ENCODE measurements at regions not wholly inside any gene's neighbourhood (a gene's known extent, or its start where the extent isn't known, plus 50 kb on each side); places are given as distances from the start of the nearest gene placed in this dataset.

GRCh38 chr5:18051953-18052352 is 417.7 kb downstream of the TAF11L14 start:
- DNase-seq, result no peak

DNA sequence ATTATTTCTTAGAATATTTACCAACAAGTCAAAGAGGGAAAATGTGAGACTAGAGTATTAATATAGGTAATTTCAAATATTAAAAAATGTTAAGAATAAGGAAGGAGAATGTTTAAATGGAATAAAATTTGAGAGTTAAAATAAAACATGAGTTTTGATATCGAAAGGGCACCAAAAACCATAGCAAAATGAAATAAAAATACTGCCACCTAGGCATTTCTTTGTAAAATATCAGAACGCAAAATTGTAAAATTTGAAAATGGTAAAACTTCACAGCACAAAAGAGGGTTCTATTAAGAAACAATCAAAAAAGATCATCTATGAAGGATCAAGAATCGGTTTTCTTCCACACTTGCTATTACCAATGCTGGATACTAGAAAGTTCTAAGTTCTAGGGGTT is 418.3 kb downstream of the TAF11L14 start:
- no peak for DNase-seq

DNA sequence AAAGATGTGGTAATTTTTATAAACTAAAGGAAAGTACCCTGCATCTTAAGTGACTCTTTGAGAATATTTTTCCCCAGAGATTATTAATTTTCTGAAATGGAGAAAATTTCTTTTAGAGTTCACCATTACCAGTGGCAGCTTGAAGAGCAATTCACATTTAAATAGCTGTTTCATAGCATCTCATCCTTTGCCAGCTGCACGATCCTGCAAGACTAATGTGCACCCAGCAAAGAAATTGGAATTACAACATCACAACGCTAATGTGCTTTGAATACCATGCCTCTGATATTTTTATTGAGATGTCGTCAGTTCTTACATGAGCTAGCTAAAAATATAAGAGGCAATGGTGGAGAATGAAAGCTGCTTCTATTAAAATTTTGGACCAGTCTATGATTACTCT is 423.5 kb downstream of the TAF11L14 start:
- no peak for DNase-seq

DNA sequence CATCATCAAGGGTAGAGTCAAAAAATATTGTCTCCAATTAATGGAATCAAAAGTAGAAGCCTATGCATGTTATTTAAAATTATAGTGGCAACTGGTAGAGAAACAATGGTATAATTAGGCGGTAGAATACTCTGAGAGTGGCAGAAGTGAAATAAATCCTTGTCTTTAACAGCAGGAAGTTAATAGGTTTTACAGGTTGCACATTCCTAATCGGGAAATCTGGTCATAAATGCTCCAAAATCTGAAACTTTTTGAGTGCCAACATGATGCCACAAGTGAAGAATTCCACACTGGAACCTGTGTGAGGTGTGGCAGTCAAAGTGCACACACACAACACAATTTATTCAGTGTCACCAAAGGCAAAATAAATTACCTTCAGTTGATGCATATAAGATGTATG is 433.4 kb downstream of the TAF11L14 start:
- DNase-seq, result no peak

DNA sequence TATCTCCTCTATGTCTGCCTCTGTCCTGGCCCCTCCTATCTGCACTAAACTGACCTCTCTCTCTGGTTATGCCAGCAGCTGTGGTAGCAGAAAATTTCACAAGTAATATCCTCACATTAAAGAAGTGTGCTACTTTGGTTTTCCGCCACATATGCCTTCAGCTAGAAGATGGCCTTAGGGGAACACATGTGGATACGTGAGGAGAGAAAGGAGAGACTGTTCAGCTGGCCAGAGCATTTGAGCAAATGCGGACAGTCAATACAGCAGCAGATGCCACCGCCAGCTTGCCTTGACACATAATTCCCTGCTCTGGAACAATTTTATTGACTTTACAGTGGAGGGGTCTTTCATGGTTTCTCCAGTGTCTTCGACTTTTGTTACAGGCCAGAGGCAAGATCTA is 434.6 kb downstream of the TAF11L14 start:
- DNase-seq, result no peak

DNA sequence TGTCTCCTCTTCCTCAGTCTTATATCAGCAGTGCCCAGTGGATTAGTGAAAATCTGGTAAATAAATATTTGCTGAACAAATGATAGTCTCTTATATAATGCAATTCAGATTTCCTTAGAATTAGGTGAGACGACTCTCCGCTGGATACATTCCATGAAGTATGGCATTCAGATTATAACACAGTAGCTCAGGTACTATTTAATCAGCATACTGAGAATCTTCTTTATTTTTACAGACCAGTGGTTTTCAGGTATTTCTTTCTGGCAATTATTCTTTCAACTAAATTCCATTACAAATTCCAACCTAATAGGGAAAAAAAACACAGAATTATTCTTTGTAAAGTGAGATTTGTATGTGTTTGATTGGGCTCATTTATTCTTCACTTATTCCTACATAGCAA is 435.5 kb downstream of the TAF11L14 start:
- no peak for DNase-seq

DNA sequence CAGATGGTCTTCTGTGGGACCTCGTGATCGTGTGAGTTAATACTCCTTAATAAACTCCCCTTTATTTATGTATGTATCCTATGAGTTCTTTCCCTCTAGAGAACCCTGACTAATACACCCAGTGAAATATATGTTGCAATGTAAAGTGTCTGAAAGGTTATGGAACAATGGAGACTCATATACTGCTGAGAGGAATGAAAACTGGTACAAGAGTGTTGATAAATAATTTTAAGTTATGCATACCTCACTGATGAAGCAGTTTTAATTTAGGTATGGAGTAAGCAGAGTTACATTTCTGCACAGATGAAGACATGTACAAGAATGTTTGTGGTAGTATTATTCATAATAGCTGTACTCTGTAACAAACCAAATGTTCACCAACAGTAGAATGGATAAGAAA is 438.3 kb downstream of the TAF11L14 start:
- DNase-seq, result no peak

DNA sequence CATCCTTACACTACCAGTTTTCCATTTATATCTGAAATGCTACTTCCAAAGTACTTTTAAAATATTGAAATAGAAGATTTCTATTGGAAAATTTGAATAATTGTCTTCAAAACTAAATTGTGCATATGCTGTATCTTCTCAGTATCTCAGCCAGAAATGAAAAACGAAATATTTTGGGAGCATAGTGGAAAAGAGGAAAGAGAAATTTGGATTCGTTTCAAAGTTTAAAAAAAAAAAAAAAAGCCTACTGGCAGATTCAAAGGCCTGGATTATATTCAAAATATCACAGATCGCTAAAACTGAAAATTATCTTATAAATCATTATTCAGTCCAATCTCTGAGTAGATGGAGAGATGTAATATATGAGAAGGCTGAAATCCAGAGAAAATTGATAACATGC is 440.7 kb downstream of the TAF11L14 start:
- no peak for DNase-seq

- DNase-seq, result no peak
Observed at GRCh38 chr5:18078157-18078556, 443.9 kb downstream of the TAF11L14 start.

DNA sequence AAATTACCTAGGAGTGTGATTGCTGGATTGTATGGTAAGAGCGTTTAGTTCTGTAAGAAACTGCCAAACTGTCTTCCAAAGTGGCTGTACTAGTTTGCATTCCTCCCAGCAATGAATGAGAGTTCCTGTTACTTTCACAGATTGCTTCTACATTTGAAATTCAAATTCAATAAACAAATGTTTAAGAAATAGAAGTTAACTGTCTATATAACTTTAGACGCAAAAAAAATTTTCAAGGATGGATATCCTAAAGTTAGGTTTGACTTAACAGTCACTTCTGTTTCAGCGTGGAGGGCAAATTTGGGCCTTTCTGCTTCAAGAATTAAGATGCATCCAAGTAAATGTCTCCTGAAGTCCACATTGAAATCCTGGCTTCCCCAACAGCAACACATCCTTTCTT is 445.6 kb downstream of the TAF11L14 start:
- DNase-seq, result no peak

GRCh38 chr5:18088020-18088579 is 453.8 kb downstream of the TAF11L14 start:
- no peak for DNase-seq

- no peak for DNase-seq
Observed at GRCh38 chr5:18090177-18090576, 455.9 kb downstream of the TAF11L14 start.

DNA sequence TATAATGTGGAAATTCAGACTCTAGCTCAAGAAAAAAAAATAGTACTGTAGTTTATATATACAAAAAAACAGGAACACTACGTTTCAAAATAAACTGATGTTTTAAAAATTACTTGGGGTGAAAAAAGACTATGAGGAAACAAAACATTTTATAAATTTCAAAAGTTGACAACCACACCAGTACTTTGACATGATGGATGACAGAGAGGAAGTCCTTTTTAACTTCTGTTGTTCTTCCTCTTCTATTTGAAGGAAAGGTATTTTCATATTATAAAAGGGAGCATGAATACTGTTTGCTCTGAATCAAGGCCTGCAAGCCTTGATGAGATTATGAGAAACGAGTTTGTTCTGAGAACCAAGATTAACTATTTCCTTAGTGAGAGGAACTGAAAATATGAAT is 456.9 kb downstream of the TAF11L14 start:
- no peak for DNase-seq

- DNase-seq, result no peak
Observed at GRCh38 chr5:18091758-18092157, 457.5 kb downstream of the TAF11L14 start.

- DNase-seq, result no peak
Observed at GRCh38 chr5:18095061-18095460, 460.8 kb downstream of the TAF11L14 start.

GRCh38 chr5:18097817-18098216 is 463.6 kb downstream of the TAF11L14 start:
- no peak for DNase-seq

- DNase-seq, result no peak
Observed at GRCh38 chr5:18098691-18099090, 464.4 kb downstream of the TAF11L14 start.

GRCh38 chr5:18099261-18099660 is 465.0 kb downstream of the TAF11L14 start:
- no peak for DNase-seq

GRCh38 chr5:18101532-18101931 is 467.3 kb downstream of the TAF11L14 start:
- no peak for DNase-seq

- no peak for DNase-seq
Observed at GRCh38 chr5:18102733-18103132, 468.5 kb downstream of the TAF11L14 start.

DNA sequence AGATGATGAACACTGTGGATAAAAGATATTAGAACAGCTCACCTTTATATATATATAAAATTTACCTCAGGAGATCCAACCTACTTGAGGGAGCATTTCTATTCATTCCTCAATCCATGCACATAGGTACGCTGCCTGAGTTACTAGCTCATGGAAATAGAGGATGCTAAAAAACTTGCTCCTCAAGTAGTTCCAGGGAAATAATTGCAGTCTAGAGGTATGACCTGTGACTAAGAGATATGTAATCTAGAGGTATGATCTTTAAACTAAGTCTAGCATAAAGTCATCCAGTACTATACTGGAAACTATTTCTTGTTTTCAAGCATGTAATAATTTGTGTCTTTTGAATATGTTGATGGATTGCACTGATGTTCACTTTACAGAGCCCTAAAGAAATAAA is 471.2 kb downstream of the TAF11L14 start:
- DNase-seq, result no peak

GRCh38 chr5:18111906-18112465 is 477.7 kb downstream of the TAF11L14 start:
- no peak for DNase-seq

DNA sequence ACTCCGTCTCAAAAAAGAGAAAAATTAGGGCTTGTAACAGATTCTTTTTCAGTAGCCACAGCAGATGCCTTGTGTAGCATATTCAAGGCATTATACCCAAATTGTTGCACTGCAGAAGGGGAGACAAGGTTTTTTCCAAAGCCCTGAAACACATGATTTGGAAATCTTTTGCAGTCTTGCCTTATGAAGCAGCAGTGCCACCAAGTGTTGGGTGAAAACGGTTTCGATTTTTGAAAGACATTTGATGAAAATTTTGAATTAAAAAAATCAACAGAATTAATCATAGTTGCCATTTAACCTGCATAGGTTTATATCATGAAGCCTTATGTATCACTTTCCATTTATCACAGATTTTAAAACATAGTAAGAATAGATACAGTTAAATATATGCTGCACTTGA is 479.5 kb downstream of the TAF11L14 start:
- DNase-seq, result no peak

- no peak for DNase-seq
Observed at GRCh38 chr5:18114151-18114757, 480.0 kb downstream of the TAF11L14 start.

- DNase-seq, result no peak
Observed at GRCh38 chr5:18117968-18118367, 483.7 kb downstream of the TAF11L14 start.
